Fibroblast of lung (primary cell): ENCODE measurements at regions not wholly inside any gene's neighbourhood (a gene's known extent, or its start where the extent isn't known, plus 50 kb on each side); places are given as distances from the start of the nearest gene placed in this dataset.

Experiments
- DNase-seq, 2 donors: peaks; one replicate each; pipeline versions ENCODE4 v3.0.0 to v3.0.0-alpha.2; 2010; ENCODE audit warnings: low read depth in 2 of 2
- H2AFZ ChIP-seq: 2 replicates; pipeline ENCODE4 v1.5.1; 2012; ENCODE audit warnings: low read length, control low read depth, inconsistent platforms
- H3K27ac ChIP-seq: 2 replicates; pipeline ENCODE4 v1.5.1; 2011; ENCODE audit warnings: low read length, control low read depth; ENCODE audit not compliant: insufficient read depth
- H3K27me3 ChIP-seq: 2 replicates; pipeline ENCODE4 v1.5.1; 2011; ENCODE audit warnings: mild to moderate bottlenecking, low read length; ENCODE audit not compliant: control insufficient read depth, insufficient read depth
- H3K36me3 ChIP-seq: 2 replicates; pipeline ENCODE4 v1.5.1; 2011; ENCODE audit warnings: low read length; ENCODE audit not compliant: control insufficient read depth, insufficient read depth
- H3K4me1 ChIP-seq: 2 replicates; pipeline ENCODE4 v1.5.1; 2011; ENCODE audit warnings: low read length; ENCODE audit not compliant: control insufficient read depth, insufficient read depth; ENCODE audit errors: extremely low read depth
- H3K4me2 ChIP-seq: 2 replicates; pipeline ENCODE4 v1.5.1; 2011; ENCODE audit warnings: low read length, control low read depth; ENCODE audit not compliant: insufficient read depth; ENCODE audit errors: extremely low read depth
- H3K4me3 ChIP-seq, 4 experiments: fragments of 200-600 bp in 1 of 4; sonication (generic) in 1 of 4; replicated peaks in 1 of 4; 2 replicates each; pipeline ENCODE4 v1.5.1; 2011 to 2016; ENCODE audit warnings: low read length in 4 of 4, low read depth in 3 of 4, mild to moderate bottlenecking in 3 of 4, control low read depth in 2 of 4, inconsistent platforms in 1 of 4, mixed read lengths in 1 of 4; ENCODE audit not compliant: insufficient read depth in 1 of 4; ENCODE audit errors: control extremely low read depth in 1 of 4
- H3K79me2 ChIP-seq: 2 replicates; pipeline ENCODE4 v1.5.1; 2012; ENCODE audit warnings: mild to moderate bottlenecking, low read length, inconsistent platforms; ENCODE audit not compliant: control insufficient read depth, insufficient read depth
- H3K9ac ChIP-seq: 2 replicates; pipeline ENCODE4 v1.5.1; 2011; ENCODE audit warnings: mild to moderate bottlenecking, low read length, control low read depth; ENCODE audit not compliant: insufficient read depth
- H3K9me3 ChIP-seq: 2 replicates; pipeline ENCODE4 v1.5.1; 2012; ENCODE audit warnings: low read depth, low read length; ENCODE audit not compliant: control insufficient read depth, insufficient read depth
- H4K20me1 ChIP-seq: 2 replicates; pipeline ENCODE4 v1.5.1; 2011; ENCODE audit warnings: low read length; ENCODE audit not compliant: control insufficient read depth, insufficient read depth; ENCODE audit errors: extremely low read depth
- CTCF ChIP-seq, 2 donors: IDR thresholded peaks in 1 of 2; conservative IDR thresholded peaks in 1 of 2; 1 replicate in 1 of 2; 2 replicates in 1 of 2; pipeline ENCODE4 v1.5.1; 2011 to 2012; ENCODE audit warnings: low read length in 2 of 2, control low read depth in 1 of 2, inconsistent platforms in 1 of 2, low read depth in 1 of 2, mild to moderate bottlenecking in 1 of 2
- EZH2 ChIP-seq: IDR thresholded peaks from 2 replicates; pipeline ENCODE4 v1.5.1; 2012; ENCODE audit warnings: low read length, control low read depth, mild to moderate bottlenecking; ENCODE audit errors: missing control alignments

GRCh38 chr1:229136822-229137221, 134.1 kb upstream of the RAB4A start:
- H4K20me1 ChIP-seq = no peaks in the 10 kb centered on the region
- H3K4me2 ChIP-seq = no peak overlapping the region
- H3K9me3 ChIP-seq = no peaks in the 10 kb centered on the region
- no peak overlapping the region for H3K9ac ChIP-seq
- H3K79me2 ChIP-seq = no peaks in the 10 kb centered on the region
- no peak for TF ChIP-seq CTCF (conservative IDR thresholded peaks at IDR 0.05 in 1 of 2, IDR thresholded peaks at IDR 0.05 in 1 of 2; ENCODE audit: low read depth in 1 of 2, low read length in 2 of 2)
- no peak for TF ChIP-seq EZH2
- H3K4me3 ChIP-seq = no peak overlapping the region
- no peaks in the 10 kb centered on the region for H3K36me3 ChIP-seq
- H3K27ac ChIP-seq = no peak overlapping the region
- no peak for DNase-seq
- no peaks in the 10 kb centered on the region for H3K4me1 ChIP-seq
- H2AFZ ChIP-seq = no peak overlapping the region
- no peaks in the 10 kb centered on the region for H3K27me3 ChIP-seq

- TF ChIP-seq EZH2 (no peak), CTCF (conservative IDR thresholded peaks at IDR 0.05 in 1 of 2, IDR thresholded peaks at IDR 0.05 in 1 of 2; ENCODE audit: low read depth in 1 of 2, low read length in 2 of 2) (no peak)
- no peaks in the 10 kb centered on the region for H3K36me3 ChIP-seq
Measured at GRCh38 chr1:229137271-229137670, 133.6 kb upstream of the RAB4A start.

GRCh38 chr1:229138058-229138457, 132.9 kb upstream of the RAB4A start:
- no peak for TF ChIP-seq EZH2
- no peak for TF ChIP-seq CTCF (conservative IDR thresholded peaks at IDR 0.05 in 1 of 2, IDR thresholded peaks at IDR 0.05 in 1 of 2; ENCODE audit: low read depth in 1 of 2, low read length in 2 of 2)

More at GRCh38 chr1:229137271-229137670, 133.6 kb upstream of the RAB4A start:
- no peaks in the 10 kb centered on the region for H3K4me1 ChIP-seq
- no peaks in the 10 kb centered on the region for H4K20me1 ChIP-seq
- no peaks in the 10 kb centered on the region for H3K27me3 ChIP-seq
- H2AFZ ChIP-seq = no peak overlapping the region
- no peak for DNase-seq
- no peaks in the 10 kb centered on the region for H3K79me2 ChIP-seq
- H3K27ac ChIP-seq = no peak overlapping the region
- H3K9me3 ChIP-seq = no peaks in the 10 kb centered on the region
- no peak overlapping the region for H3K4me3 ChIP-seq
- H3K9ac ChIP-seq = no peak overlapping the region
- no peak overlapping the region for H3K4me2 ChIP-seq

More at GRCh38 chr1:229138058-229138457, 132.9 kb upstream of the RAB4A start:
- Histone ChIP-seq H3K4me1 (no peaks in the 10 kb centered on the region), H3K4me3 (no peak overlapping the region), H3K4me2 (no peak overlapping the region), H3K36me3 (no peaks in the 10 kb centered on the region), H3K27ac (no peak overlapping the region), H2AFZ (no peak overlapping the region), H3K27me3 (no peaks in the 10 kb centered on the region), H3K9me3 (no peaks in the 10 kb centered on the region), H3K9ac (no peak overlapping the region), H4K20me1 (no peaks in the 10 kb centered on the region), H3K79me2 (no peaks in the 10 kb centered on the region)
- DNase-seq = no peak
